GM21717 (cell line): ENCODE measurements at regions not wholly inside any gene's neighbourhood (a gene's known extent, or its start where the extent isn't known, plus 50 kb on each side); places are given as distances from the start of the nearest gene placed in this dataset.
"Not testable (repeated sequence)": the region's sequence is repeated elsewhere in the genome, so short reads cannot be mapped to it uniquely, and the experiment has no call there.

ENCODE experiments used
- ATAC-seq: cut with Tn5 transposase; IDR thresholded peaks from one replicate; pipeline ENCODE4 v1.9.1; 2021; ENCODE audit warnings: mild to moderate bottlenecking, moderate library complexity; ENCODE audit not compliant: unreplicated experiment

DNA sequence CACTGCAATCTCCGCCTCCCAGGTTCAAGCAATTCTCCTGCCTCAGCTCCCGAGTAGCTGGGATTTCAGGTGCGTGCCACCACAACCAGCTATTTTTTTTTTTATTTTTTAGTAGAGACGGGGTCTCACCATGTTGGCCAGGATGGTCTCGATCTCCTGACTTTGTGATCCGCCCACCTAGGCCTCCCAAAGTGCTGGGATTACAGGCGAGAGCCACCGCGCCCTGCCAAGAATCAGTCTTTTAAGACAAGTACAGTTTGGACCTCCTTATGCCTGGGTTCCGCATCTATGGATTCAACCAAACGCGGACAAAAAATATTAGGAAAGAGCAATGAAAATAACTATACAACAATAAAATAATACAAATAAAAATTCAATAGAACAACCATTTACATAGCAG, 285.9 kb upstream of the HS6ST1 start:
- ATAC-seq, result not testable (repeated sequence)

DNA sequence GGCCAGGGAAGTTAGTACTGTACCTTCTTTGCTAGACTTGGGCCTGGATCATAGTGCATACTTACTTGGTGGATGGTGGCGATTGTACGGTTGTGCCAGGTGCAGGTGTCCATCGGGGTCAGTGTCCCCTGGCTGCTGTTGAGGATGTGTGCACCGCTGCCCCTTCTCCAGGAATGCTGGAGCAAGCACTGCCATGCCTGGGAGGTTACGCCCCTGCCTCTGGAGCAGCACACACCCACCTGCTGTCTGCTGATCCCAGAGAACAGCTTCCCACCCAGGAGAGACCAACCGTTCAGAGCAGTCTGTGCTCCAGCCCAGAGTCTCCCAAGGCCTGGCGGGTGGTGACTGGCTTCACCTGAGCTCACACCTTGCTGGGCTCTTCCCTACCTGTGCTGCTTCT, 286.8 kb upstream of the HS6ST1 start:
- no peak for ATAC-seq

DNA sequence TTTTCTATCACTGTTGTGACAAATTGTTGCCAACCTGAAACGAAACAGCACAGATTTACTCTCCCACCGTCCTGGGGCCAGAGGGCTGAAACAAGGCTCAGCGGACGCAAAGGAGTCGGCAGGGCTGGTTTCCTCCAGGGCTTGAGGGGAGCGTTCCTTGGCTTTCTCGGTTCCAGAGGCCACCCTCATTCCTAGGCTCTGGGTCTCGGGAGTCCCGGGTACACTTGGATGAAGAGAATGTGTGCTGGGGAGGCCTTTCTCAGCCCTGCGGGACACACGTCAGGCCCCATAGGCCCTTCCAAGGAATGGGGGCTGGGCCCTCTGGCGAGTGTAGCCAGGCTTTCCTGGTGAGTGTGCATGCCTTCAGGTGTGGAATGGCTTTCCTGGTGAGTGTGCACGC, 287.3 kb upstream of the HS6ST1 start:
- ATAC-seq, result no peak

DNA sequence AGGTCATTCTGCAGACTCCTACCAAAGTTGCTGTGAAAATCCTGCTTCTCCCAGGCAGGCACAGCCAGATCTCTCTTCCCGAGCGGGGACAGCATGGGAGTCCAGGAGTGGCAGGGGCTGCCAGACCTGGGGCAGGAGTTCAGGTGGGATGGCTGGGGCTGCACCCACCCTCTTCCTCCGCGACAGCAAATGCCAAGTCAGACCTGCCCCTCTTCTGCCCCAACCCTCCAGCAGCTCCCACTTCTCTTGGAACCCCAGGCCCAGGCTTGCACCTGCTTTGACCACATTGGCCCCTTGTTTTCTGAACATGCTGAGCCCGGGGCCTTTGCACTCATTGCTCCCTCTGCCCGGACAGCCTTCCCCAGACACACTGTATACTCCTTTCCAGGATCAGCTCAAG, 288.2 kb upstream of the HS6ST1 start:
- no peak for ATAC-seq

DNA sequence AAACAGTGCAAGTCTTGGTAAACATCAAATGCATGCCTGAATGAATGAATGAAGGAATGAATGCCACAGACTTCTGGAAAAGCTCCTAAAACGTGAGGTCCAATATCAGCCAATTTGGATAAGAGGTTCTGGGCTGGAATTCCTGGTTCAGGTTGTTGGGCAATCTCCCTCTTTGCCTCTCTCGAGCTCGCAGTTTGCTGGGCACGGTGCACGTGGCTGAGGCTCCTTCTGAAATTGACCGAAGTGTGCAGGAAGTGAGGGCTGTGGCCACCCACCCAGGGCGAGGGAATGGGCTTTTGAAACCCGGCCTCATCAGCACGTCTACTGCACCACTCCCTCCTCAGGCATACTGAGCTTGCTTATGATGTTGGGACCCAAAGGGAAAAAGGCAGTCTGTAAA, 288.8 kb upstream of the HS6ST1 start:
- ATAC-seq, result no peak

DNA sequence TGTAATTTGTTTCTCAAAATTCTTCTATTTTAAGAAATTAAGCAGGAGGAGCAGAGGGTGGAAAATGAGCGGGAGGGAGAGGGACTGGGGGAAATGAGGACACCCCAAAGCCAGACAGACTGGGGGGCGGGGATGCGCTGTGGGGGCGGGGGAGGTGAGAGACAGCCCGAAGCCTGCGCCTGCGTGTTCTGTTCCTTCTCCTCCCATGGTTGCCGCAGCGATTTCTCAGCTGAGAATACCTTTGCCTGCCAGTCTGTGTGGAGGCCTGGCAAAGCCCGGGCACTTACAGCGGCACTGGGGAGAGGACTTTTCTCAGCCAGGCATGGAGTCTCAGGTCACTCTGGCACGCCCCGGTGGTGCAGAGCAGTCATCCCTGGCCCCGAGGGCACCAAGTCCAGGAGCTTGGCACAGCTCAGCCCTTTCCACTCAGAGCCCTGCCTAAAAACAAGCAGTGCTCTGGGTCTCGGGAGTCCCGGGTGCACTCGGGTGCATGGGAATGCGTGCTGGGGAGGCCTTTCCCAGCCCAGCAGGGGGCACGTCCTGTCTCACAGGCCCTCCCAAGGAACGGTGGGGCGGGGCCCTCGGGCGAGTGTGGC, 289.3 kb upstream of the HS6ST1 start:
- no peak for ATAC-seq

DNA sequence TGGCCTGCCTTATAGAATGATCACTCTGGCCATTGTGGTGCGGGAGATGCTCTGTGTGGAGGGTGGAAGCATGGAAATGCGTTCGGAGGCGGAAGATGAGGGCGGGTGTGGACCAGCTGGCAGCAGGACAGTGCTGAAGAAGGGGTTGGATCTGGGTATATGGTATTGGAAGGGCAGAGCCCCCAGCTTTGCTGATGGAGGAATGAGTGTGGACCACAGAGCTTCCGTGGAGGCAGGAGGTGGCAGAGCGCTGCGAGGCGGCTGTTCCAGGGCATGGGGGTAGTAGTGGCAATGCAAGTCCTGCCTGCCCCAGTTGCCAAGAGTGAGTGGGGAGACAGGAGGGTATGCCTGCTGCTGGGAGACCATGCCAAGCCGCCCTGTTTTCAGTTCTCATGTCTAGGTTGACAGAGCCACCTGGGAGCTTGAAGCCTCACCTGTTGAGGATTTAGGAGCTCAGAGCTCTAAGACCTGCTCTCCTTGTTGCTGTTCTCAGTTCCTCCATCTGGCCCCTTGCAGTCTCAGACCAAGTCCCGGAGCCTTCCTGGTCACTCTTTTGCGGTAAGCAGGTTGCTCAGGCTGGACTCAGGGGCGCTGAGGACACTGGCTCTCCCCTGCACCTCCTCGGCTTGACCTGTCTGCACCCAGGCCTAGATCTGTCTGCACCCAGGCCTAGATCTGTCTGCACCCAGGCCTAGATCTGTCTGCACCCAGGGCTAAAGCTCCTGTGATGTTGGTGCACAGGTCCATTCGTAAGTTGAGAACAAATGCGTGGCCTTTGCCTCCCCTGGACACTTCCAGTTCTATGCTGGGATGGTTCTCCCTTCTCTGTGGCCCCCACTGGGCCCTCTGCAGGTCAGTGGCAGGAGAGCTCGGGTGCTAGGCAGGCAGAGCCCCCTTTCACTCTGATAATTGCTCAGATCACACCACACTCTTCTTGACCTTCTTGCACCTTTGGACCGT, 290.5 kb upstream of the HS6ST1 start:
- ATAC-seq, result no peak

DNA sequence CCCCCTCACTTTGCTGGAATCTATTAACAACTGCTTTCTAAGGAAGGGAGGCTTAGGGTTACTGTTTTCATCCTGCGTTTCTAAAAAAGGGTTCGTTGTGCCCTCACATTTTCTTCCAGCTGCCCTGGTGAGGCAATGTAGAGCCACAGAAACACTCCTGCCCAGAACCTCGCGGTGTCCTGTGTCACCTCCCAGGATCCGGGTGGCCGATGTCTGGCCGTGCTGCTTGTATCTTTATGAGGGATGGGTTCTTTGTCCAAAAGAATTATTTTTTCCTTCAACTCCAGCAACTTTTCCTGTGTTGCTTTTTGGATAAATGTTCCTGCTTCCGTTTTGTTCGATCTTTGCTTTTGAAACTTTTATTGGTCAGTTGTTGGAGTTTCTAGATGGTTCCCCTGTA, 291.8 kb upstream of the HS6ST1 start:
- no peak for ATAC-seq

DNA sequence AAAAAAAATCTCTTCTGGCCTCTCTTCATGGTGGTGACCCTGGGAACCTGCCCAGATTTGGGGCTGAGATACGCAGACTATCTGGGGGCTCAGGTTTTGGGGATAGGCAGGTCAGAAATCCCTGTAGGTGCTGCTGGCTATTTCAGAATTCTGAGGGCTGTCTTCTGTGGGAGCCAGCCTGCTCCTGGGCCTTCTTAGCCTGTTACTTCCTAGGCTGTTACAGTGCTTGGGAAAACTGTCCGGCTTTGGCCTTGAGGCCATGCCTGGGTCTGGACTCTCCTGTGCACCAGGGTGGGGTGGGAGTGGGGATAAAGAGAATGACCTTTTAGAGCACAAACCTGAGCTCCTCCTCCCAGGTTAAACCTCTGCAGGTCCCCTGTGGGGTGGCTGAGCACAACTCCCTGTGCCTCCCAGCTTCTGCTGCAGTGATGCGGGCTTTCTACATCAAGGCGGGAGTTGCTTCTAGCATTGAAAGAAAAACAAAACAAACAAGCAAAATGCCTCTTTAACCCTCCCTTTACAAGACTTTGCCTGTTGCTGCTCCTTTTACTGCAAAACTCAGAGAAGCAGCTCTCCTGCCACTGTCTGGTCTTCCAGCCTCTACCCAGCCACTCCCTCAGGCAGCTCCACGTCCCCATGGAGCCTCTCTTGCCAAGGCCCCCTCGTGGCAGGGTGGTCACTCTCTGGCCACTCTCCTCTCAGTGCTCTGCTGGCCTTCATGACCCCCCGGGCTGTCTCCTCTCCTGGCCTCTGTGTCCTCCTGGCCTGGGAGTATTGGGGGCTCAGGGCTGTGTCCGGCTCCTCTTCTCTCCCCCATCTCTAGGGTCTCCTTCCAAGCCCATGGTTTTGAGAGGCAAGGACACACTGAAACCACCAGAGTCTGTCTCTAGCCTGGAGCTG, 293.0 kb upstream of the HS6ST1 start:
- ATAC-seq, result no peak

DNA sequence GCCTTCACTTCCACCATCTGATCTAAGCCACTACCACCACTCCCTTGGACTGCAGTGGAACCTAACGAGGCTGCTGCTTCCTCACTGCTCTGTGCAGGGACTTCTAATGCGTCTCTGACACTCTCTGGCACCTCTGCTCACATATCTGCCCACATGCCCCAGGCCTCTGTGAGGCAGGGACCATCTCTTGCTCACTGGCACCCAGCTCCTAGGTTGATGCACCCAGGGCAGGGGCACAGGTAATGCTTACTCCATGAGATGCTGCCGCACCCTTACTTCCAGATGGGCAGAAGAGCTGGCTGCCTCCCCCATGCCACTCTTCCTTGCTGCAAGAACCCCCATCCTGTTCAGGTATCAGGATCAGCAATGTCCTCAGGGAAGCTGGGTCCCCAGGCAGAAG, 294.0 kb upstream of the HS6ST1 start:
- no peak for ATAC-seq

DNA sequence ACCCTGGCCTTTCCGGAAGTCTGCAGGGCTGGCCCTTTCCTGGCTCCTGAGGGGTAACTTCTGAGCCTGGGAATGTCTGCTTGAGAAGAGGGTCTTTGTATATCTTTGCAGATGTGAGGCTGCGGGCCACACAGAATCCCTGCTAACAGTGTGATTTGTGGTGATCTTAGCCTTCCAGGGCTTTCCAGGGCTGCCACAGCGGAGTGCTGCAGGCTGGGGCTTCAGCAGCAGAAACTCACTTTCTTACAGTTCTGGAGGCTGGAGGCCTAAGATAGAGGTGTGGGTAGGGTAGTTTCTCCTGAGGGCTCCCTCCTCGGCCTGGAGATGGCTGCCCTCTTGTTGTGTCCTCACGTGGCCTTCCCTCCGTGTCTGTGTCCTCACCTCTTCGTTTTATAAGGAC, 294.7 kb upstream of the HS6ST1 start:
- no peak for ATAC-seq

DNA sequence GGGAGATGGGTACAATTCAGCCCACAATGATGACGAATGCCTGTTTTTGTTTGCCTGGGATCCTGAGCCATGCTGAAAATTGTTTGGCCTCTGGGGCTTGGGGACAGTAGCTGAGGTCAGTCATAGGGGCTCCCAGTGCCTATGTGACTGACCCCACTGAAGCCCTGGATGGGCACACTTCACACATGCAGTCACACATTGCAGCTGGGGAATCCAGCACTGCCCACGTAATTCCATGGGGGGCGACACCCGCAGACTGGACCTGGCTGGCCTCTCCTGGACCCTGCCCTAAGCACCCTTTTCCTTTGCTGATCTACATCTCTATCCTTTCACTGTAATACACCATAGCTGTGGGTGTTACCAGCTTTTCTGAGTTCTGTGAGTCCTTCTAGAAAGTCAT, 295.2 kb upstream of the HS6ST1 start:
- no peak for ATAC-seq

DNA sequence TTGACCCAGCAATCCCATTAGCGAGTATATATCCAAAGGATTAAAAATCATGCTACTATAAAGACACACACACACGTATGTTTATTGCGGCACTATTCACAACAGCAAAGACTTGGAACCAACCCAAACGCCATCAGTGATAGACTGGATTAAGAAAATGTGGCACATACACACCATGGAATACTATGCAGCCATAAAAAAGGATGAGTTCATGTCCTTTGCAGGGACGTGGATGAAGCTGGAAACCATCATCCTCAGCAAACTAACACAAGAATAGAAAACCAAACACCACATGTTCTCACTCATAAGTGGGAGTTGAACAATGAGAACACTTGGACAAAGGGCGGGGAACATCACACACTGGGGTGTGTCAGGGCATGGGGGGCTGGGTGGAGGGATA, 296.2 kb upstream of the HS6ST1 start:
- not testable (repeated sequence) for ATAC-seq

DNA sequence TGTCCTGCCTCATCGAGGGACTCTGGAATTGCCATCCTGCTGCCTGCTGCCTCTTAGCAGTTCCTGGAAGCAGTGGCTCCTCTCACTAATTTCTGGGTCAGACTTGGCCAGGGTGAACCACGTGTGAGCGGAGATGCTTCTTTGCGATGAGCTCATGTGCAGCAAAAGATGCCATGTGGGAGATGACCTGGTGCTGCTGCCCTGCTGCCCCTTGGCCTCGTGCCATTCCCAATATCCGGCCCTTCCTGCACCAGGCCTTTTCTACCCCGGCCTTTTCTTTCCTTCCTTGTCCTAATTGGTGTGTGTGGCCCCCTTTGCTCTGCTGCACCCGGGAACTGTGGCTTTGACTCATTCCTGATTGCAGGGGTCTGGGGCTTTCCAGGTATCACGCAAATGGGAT, 296.9 kb upstream of the HS6ST1 start:
- no peak for ATAC-seq

DNA sequence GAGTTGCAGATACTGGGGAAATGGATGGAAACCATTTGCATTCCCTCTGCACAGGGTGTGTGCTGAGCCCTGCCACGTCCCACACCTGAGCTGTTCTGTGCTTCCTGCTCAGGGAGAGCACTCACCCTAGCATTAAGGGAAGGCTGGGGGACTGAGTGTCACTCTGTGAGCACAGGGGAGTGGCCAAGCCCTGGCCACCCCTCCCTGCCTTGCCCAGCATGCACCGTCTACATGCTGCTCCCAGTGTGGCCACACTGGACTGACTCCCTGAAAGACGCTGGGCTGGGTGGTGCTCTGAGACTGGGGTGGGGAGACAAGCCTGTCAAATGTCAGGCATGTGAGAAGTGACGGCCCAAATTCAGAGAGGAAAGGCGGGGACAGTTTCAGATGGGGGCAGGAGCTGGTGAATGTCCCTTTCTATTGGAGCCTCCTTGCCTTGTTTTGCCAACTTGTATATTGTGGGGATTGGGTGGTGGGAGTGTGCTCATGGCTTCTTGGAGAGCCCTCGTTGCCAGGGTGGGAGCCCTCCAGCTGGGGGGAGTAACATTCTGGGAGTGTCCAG, 298.4 kb upstream of the HS6ST1 start:
- ATAC-seq, result no peak

DNA sequence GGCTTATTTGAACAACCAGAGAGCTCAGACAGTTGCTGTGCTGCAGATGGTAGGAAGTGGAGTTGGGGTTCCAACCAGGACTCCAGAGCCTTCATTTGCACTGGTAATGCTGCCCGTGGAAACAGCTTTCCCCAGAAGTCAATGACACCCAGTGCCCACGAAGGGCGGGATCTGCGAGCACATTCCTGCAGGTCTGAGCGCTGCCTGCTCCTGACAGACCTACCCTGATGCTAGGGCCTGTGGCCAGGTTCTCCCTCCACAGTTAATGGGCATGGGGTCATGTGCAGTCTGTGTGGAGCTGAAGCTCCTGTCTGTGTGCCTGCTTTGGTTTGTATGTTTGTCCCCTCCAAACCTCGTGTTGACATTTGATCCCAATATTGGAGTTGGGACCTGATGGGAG, 299.0 kb upstream of the HS6ST1 start:
- no peak for ATAC-seq

DNA sequence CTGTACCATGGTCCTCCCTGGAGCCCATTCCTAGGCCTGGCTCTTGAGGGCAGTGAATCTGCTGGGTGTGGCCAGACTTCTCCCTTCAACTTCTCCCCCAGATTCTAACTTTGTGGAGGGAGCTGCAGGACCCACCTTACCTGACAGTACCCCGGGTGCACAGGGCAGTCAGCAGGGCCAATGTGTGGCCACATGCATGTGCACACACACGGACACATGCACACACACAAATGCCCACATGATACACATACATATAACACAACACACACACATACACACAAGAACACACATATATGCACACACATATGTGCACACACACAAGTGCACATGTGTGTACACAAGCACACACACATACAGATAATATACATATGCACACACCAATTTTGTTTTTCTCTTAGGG, 300.0 kb upstream of the HS6ST1 start:
- ATAC-seq, result no peak

DNA sequence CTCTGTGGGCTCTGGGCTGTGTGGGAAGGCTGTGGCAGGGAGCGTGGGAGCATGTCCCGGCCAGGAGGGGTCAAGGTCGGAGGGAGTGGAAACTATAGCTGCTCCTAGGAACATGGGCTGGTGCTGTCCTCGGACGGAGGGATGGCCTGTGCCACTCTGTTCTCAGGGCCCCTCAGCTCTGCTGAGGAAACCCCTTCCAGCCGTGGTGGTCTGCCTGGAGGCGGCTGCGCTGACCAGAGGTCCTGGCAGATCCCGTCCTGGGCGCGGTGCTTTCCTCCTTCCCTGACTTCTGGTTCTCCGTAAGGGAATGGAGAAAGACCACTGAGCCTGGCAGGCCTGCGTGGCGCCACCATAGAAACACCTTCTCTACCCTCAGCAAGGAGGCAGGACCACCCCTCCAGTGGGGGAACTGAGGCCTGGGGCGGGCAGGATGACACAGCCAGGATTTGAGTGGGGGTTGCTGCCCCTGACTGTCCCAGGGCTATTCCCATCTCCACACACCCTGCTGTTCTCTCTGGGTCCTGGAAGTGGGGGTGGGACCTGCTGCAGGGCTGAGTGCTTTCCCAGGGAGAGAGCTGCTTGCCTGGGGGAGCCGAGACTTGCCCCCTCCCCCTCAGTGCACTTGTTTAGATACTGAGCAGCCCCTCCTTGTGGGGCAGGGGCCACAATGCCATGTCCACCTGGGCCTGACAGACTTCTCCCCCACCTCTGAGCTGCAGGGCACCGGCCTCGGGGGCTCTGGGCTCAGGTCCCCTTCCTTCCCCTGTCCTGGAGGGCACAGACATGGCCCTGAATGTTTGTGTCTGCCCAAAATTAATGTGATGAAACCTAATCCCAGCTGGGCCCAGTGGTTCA, 301.0 kb upstream of the HS6ST1 start:
- ATAC-seq, result no peak

DNA sequence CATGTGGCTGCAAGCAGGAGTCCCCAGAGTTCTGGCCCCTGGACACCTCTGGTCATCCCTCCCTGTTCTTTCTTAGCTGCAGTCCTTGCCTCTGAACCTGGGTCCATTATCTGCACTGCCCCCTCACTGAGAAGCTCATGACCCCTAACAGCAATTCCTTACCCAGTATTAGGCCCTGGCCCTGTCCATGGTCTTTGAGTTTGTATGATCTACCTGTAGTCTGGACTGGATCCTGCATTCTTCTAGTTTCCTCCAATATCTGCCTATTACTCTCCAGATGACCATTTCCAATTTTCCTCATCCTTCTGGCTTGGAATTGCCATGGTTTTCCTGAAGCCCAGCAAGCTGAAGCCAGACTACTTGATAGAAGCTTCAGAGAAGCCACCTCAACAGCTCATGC, 302.4 kb upstream of the HS6ST1 start:
- ATAC-seq, result no peak

DNA sequence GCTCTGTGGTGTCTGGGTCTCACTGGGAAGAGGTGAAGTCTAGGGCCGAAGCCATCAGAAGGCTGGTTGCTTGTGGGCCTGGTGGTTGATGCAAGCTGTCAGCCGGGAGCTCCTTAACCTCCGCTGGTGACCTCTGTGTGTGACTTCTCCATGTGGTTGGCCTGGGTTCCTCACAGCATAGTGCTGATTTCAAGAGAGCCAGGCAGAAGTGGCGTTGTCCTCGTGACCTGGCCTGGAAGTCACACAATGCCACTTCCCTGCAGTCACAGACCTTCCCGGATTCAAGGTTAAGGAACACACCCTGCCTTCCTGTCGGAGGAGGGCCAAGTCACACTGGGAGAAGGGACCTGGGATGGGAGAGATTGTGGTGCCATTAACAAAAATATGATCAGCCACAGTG, 303.7 kb upstream of the HS6ST1 start:
- no peak for ATAC-seq
